HepG2 (cell line): ENCODE measurements at regions not wholly inside any gene's neighbourhood (a gene's known extent, or its start where the extent isn't known, plus 50 kb on each side); places are given as distances from the start of the nearest gene placed in this dataset.

Experiments
- AKAP8 ChIP-seq: sonication (generic); formaldehyde crosslinking; IDR thresholded peaks from 2 replicates; pipeline ENCODE4 v1.5.1; 2020; ENCODE audit warnings: mild to moderate bottlenecking, missing genetic modification reagents
- BCL6 ChIP-seq: IDR thresholded peaks from 2 replicates; pipeline ENCODE4 v1.6.1; 2016; ENCODE audit warnings: missing genetic modification reagents, missing compliant biosample characterization
- BRD4 ChIP-seq: sonication (generic); formaldehyde crosslinking; IDR thresholded peaks from 2 replicates; pipeline ENCODE4 v1.4.0; 2020; ENCODE audit warnings: missing genetic modification reagents
- ERF ChIP-seq: IDR thresholded peaks from 2 replicates; pipeline ENCODE4 v1.6.1; 2018; ENCODE audit warnings: missing biosample characterization, missing genetic modification reagents
- FOXK1 ChIP-seq: sonication (generic); formaldehyde crosslinking; IDR thresholded peaks from 2 replicates; pipeline ENCODE4 v1.4.0; 2020; ENCODE audit warnings: low read depth, missing genetic modification reagents, borderline replicate concordance
- HINFP ChIP-seq: sonication (generic); formaldehyde crosslinking; IDR thresholded peaks from 2 replicates; pipeline ENCODE4 v1.4.0; 2020; ENCODE audit warnings: low read depth, mild to moderate bottlenecking, missing genetic modification reagents
- HMG20A ChIP-seq: IDR thresholded peaks from 2 replicates; pipeline ENCODE4 v1.6.1; 2016; ENCODE audit warnings: borderline replicate concordance
- KLF16 ChIP-seq, 2 experiments: sonication (generic) in 1 of 2; formaldehyde crosslinking in 1 of 2; IDR thresholded peaks; 2 replicates each; pipeline versions ENCODE4 v1.6.1 to v1.8.0; 2016 to 2023; ENCODE audit warnings: missing genetic modification reagents in 2 of 2, missing compliant biosample characterization in 1 of 2
- MIER2 ChIP-seq: IDR thresholded peaks from 2 replicates; pipeline ENCODE4 v1.6.1; 2016; ENCODE audit warnings: missing biosample characterization, missing genetic modification reagents
- MXD4 ChIP-seq: IDR thresholded peaks from 2 replicates; pipeline ENCODE4 v1.6.1; 2016; ENCODE audit warnings: mild to moderate bottlenecking, missing biosample characterization, missing genetic modification reagents
- NBN ChIP-seq: fragments of 450-650 bp; conservative IDR thresholded peaks from 2 replicates; pipeline ENCODE4 v1.6.1; 2017
- POLR2A ChIP-seq, 2 experiments: IDR thresholded peaks; 2 replicates each; pipeline ENCODE4 v1.6.1; 2011; ENCODE audit warnings: low read depth in 2 of 2, low read length in 2 of 2, mild to moderate bottlenecking in 1 of 2, moderate library complexity in 1 of 2; ENCODE audit not compliant: insufficient read depth in 1 of 2
- RXRB ChIP-seq: IDR thresholded peaks from 2 replicates; pipeline ENCODE4 v1.6.1; 2016; ENCODE audit warnings: borderline replicate concordance, missing genetic modification reagents, missing compliant biosample characterization
- SAP130 ChIP-seq: IDR thresholded peaks from 2 replicates; pipeline ENCODE4 v1.6.1; 2016; ENCODE audit warnings: low read depth
- TBX2 ChIP-seq: sonication (generic); formaldehyde crosslinking; IDR thresholded peaks from 2 replicates; pipeline ENCODE4 v1.5.0; 2020; ENCODE audit warnings: missing genetic modification reagents, mild to moderate bottlenecking, borderline replicate concordance
- USF2 ChIP-seq, 2 experiments: sonication (generic) in 1 of 2; formaldehyde crosslinking in 1 of 2; IDR thresholded peaks; 2 replicates each; pipeline versions ENCODE4 v1.5.1 to v1.6.1; 2011 to 2020; ENCODE audit warnings: borderline replicate concordance in 1 of 2, low read depth in 1 of 2, low read length in 1 of 2, mild to moderate bottlenecking in 1 of 2, missing genetic modification reagents in 1 of 2, moderate library complexity in 1 of 2
- ZNF121 ChIP-seq: sonication (generic); formaldehyde crosslinking; IDR thresholded peaks from 2 replicates; pipeline ENCODE4 v1.5.0; 2020; ENCODE audit warnings: mild to moderate bottlenecking, missing genetic modification reagents
- ZNF143 ChIP-seq: sonication (generic); formaldehyde crosslinking; IDR thresholded peaks from 2 replicates; pipeline ENCODE4 v1.4.0; 2020; ENCODE audit warnings: missing genetic modification reagents
- TF ChIP-seq, protein P1 (sequence below): sonication (generic); IDR thresholded peaks from 2 replicates; pipeline ENCODE4 v1.6.1; 2016; ENCODE audit warnings: low read depth, borderline replicate concordance
- TF ChIP-seq, protein P2 (sequence below): sonication (generic); formaldehyde crosslinking; IDR thresholded peaks from 2 replicates; pipeline ENCODE4 v1.4.0; 2020; ENCODE audit warnings: missing genetic modification reagents
- TF ChIP-seq, protein P3 (sequence below): sonication (generic); formaldehyde crosslinking; IDR thresholded peaks from 2 replicates; pipeline ENCODE4 v1.5.0; 2020; ENCODE audit warnings: mild to moderate bottlenecking, missing genetic modification reagents, moderate library complexity
- TF ChIP-seq, protein P4 (sequence below): sonication (generic); formaldehyde crosslinking; IDR thresholded peaks from 2 replicates; pipeline ENCODE4 v1.8.0; 2022; ENCODE audit warnings: mild to moderate bottlenecking, missing genetic modification reagents, borderline replicate concordance
- TF ChIP-seq, protein P5 (sequence below): sonication (generic); formaldehyde crosslinking; IDR thresholded peaks from 2 replicates; pipeline ENCODE4 v1.5.0; 2020; ENCODE audit warnings: missing genetic modification reagents

- no peak for TF ChIP-seq MXD4 (CRISPR knock-in tag)
- TF ChIP-seq ZNF143: no peak
- TF ChIP-seq, protein P1, sequence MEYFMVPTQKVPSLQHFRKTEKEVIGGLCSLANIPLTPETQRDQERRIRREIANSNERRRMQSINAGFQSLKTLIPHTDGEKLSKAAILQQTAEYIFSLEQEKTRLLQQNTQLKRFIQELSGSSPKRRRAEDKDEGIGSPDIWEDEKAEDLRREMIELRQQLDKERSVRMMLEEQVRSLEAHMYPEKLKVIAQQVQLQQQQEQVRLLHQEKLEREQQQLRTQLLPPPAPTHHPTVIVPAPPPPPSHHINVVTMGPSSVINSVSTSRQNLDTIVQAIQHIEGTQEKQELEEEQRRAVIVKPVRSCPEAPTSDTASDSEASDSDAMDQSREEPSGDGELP: peak; percentile 98
- TF ChIP-seq BCL6: peak; percentile 93
- no peak for TF ChIP-seq USF2 (IDR thresholded peaks at IDR 0.05; ENCODE audit: low read depth, low read length)
- TF ChIP-seq USF2 (CRISPR knock-in tag; IDR thresholded peaks at IDR 0.05; ENCODE audit: borderline replicate concordance): no peak
- peak; percentile 88; the same call in 1 of the 2 replicates for TF ChIP-seq FOXK1
- TF ChIP-seq, protein P2, sequence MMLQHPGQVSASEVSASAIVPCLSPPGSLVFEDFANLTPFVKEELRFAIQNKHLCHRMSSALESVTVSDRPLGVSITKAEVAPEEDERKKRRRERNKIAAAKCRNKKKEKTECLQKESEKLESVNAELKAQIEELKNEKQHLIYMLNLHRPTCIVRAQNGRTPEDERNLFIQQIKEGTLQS (CRISPR knock-in tag): peak; percentile 49; the same call in 1 of the 2 replicates
- TF ChIP-seq, protein P3, sequence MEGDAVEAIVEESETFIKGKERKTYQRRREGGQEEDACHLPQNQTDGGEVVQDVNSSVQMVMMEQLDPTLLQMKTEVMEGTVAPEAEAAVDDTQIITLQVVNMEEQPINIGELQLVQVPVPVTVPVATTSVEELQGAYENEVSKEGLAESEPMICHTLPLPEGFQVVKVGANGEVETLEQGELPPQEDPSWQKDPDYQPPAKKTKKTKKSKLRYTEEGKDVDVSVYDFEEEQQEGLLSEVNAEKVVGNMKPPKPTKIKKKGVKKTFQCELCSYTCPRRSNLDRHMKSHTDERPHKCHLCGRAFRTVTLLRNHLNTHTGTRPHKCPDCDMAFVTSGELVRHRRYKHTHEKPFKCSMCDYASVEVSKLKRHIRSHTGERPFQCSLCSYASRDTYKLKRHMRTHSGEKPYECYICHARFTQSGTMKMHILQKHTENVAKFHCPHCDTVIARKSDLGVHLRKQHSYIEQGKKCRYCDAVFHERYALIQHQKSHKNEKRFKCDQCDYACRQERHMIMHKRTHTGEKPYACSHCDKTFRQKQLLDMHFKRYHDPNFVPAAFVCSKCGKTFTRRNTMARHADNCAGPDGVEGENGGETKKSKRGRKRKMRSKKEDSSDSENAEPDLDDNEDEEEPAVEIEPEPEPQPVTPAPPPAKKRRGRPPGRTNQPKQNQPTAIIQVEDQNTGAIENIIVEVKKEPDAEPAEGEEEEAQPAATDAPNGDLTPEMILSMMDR: peak; percentile 33; the same call in 1 of the 2 replicates
- TF ChIP-seq ZNF121 (CRISPR knock-in tag): peak; percentile 98
- no peak for TF ChIP-seq POLR2A (IDR thresholded peaks at IDR 0.05; ENCODE audit: insufficient read depth in 1 of 2, low read depth in 2 of 2, low read length in 2 of 2)
- peak; percentile 89; the same call in 1 of the 2 replicates for TF ChIP-seq RXRB (CRISPR knock-in tag)
- peak in 1 of 2 experiments; percentile 90; a peak in 2 of 4 replicates for TF ChIP-seq KLF16 (CRISPR knock-in tag; IDR thresholded peaks at IDR 0.05)
- no peak for TF ChIP-seq NBN
- peak; percentile 86 for TF ChIP-seq ERF (CRISPR knock-in tag)
- peak; percentile 86 for TF ChIP-seq SAP130 (CRISPR knock-in tag)
- TF ChIP-seq HINFP (CRISPR knock-in tag): no peak
- TF ChIP-seq, protein P4, sequence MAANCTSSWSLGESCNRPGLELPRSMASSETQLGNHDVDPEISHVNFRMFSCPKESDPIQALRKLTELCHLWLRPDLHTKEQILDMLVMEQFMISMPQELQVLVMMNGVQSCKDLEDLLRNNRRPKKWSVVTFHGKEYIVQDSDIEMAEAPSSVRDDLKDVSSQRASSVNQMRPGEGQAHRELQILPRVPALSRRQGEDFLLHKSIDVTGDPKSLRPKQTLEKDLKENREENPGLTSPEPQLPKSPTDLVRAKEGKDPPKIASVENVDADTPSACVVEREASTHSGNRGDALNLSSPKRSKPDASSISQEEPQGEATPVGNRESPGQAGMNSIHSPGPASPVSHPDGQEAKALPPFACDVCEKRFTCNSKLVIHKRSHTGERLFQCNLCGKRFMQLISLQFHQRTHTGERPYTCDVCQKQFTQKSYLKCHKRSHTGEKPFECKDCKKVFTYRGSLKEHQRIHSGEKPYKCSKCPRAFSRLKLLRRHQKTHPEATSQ (CRISPR knock-in tag): no peak
- TF ChIP-seq, protein P5, sequence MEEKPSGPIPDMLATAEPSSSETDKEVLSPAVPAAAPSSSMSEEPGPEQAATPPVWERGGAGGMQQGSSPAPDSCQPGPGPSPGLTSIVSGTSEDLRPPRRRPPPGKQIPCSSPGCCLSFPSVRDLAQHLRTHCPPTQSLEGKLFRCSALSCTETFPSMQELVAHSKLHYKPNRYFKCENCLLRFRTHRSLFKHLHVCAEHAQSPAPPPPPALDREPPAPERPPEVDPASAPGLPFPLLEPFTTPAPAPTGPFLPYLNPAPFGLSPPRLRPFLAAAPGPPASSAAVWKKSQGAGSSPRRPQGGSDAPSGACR (CRISPR knock-in tag): no peak
- no peak for TF ChIP-seq BRD4 (CRISPR knock-in tag)
- peak; percentile 91 for TF ChIP-seq HMG20A (CRISPR knock-in tag)
- TF ChIP-seq TBX2: peak; percentile 95
- 0 out of 2 replicates have a peak, but pooled peaks have one; percentile 31 for TF ChIP-seq MIER2
- TF ChIP-seq AKAP8 (CRISPR knock-in tag): 0 out of 2 replicates have a peak, but pooled peaks have one; percentile 55
Observed at GRCh38 chr4:123479944-123480343, 83.3 kb downstream of the SPRY1 start (continued).
